ENCODE measurements at regions not wholly inside any gene's neighbourhood (a gene's known extent, or its start where the extent isn't known, plus 50 kb on each side); places are given as distances from the start of the nearest gene placed in this dataset.

DNA sequence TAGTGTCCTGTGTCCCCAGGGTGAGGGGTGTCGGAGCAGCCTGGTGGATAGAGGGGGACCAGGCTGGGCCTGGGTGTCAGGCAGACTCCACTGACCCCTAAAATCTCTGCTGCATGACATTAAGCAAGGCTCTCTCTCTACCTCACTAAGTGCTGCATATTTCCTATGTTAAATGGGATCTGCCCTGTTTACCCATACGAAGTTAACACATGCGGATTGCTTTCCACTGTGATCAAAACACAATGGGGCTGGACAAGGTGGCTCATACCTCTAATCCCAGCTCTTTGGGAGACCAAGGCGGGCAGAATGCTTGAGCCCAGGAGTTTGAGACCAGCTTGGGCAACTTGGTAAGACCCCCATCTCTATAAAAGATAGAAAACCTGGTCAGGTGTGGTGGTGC, 426.2 kb downstream of the MIAT start:
- ATAC-seq = no peak
- Mint-ChIP-seq H3K27me3 (peaks cover 21 to 70% (median 42%) of the 10 kb centered on the region in 5 donors), H3K36me3 (peaks cover 0 to 6% (median 0%) of the 10 kb centered on the region in 3 donors), H3K27ac (no peak overlapping the region), H3K9me3 (peaks cover 0 to 8% (median 0%) of the 10 kb centered on the region in 9 donors), H3K4me3 (no peak overlapping the region), H3K4me1 (no peaks in the 10 kb centered on the region)
- no peak for DNase-seq
- POLR2A ChIA-PET = no interaction called here

DNA sequence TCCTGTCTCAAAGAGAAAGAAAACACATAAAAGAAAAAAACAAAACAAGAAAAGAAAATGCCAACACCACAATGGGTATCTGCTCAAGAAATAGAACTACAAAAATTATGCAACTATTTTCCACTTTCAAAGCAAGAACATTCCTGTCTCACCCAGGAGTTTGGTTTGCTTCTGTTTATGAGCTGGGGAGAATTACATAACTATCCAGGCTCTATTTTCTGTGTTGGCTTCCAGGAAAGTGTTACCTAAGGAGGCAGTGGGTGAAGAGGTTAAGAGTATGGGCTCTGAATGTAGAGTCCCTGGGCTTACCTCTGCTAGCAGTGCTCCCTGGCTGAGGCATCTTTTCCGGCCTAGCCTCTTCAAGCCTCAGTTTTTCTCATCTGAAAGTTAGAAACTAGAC, 426.7 kb downstream of the MIAT start:
- POLR2A ChIA-PET = no interaction called here
- Mint-ChIP-seq H3K4me1 (no peaks in the 10 kb centered on the region), H3K9me3 (peaks cover 0 to 12% (median 0%) of the 10 kb centered on the region in 9 donors), H3K27ac (no peak overlapping the region), H3K36me3 (peaks cover 0 to 6% (median 0%) of the 10 kb centered on the region in 3 donors), H3K4me3 (no peak overlapping the region), H3K27me3 (peaks cover 22 to 70% (median 38%) of the 10 kb centered on the region in 5 donors)
- ATAC-seq = no peak
- DNase-seq = no peak

- H3K4me1 Mint-ChIP-seq = no peaks in the 10 kb centered on the region
- ATAC-seq (no peak), DNase-seq (no peak)
- POLR2A ChIA-PET = no interaction called here
- peaks cover 0 to 6% (median 0%) of the 10 kb centered on the region in 3 donors for H3K36me3 Mint-ChIP-seq
- peaks cover 0 to 12% (median 0%) of the 10 kb centered on the region in 9 donors for H3K9me3 Mint-ChIP-seq
- H3K4me3 Mint-ChIP-seq = no peak overlapping the region
- peaks cover 22 to 57% (median 33%) of the 10 kb centered on the region in 5 donors for H3K27me3 Mint-ChIP-seq
- no peak overlapping the region for H3K27ac Mint-ChIP-seq
These were observed 429.0 kb downstream of the MIAT start for GRCh38 chr22:27086080-27087044.

GRCh38 chr22:27087051-27087450, 429.7 kb downstream of the MIAT start:
- peaks cover 20 to 50% (median 29%) of the 10 kb centered on the region in 5 donors for H3K27me3 Mint-ChIP-seq
- H3K4me1 Mint-ChIP-seq = no peaks in the 10 kb centered on the region
- POLR2A ChIA-PET = no interaction called here
- peaks cover 0 to 12% (median 0%) of the 10 kb centered on the region in 9 donors for H3K9me3 Mint-ChIP-seq
- DNase-seq (no peak), ATAC-seq (no peak)
- H3K4me3 Mint-ChIP-seq = no peak overlapping the region
- H3K36me3 Mint-ChIP-seq = peaks cover 0 to 6% (median 0%) of the 10 kb centered on the region in 3 donors
- no peak overlapping the region for H3K27ac Mint-ChIP-seq

- H3K4me1 Mint-ChIP-seq = no peaks in the 10 kb centered on the region
These were observed 430.6 kb downstream of the MIAT start for GRCh38 chr22:27088026-27088425.

GRCh38 chr22:27089264-27089663, 431.9 kb downstream of the MIAT start:
- H3K9me3 Mint-ChIP-seq = peaks cover 0 to 12% (median 0%) of the 10 kb centered on the region in 9 donors
- no peak for ATAC-seq
- POLR2A ChIA-PET = no interaction called here
- no peaks in the 10 kb centered on the region for H3K4me1 Mint-ChIP-seq
- DNase-seq = no peak
- peaks cover 16 to 32% (median 23%) of the 10 kb centered on the region in 5 donors for H3K27me3 Mint-ChIP-seq
- H3K27ac Mint-ChIP-seq = no peak overlapping the region
- no peak overlapping the region for H3K4me3 Mint-ChIP-seq
- peaks cover 0 to 6% (median 0%) of the 10 kb centered on the region in 3 donors for H3K36me3 Mint-ChIP-seq

More at GRCh38 chr22:27088026-27088425, 430.6 kb downstream of the MIAT start:
- DNase-seq = no peak
- H3K4me3 Mint-ChIP-seq = no peak overlapping the region
- H3K36me3 Mint-ChIP-seq = peaks cover 0 to 6% (median 0%) of the 10 kb centered on the region in 3 donors
- H3K27ac Mint-ChIP-seq = no peak overlapping the region
- POLR2A ChIA-PET = no interaction called here
- peaks cover 16 to 40% (median 24%) of the 10 kb centered on the region in 5 donors for H3K27me3 Mint-ChIP-seq
- peaks cover 0 to 12% (median 0%) of the 10 kb centered on the region in 9 donors for H3K9me3 Mint-ChIP-seq
- no peak for ATAC-seq

DNA sequence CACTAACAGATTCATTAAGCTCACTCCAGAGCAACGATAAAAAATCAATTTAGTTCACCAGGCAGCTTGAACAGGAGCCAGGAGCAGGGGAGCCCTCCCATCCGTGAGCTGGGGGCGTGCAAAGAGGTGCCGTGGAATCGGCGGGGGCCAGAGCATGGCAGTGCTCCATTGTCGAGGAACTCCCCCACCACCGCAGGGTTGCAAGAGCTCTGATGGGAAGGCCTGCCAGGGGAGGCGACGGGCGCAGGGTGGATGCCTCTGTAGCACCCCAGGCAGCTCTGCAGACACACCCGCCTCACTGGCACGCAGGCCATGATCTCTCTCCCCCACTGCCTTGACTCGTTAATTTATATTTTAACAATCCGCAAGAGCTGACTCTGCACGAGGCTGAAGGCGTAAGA, 433.2 kb downstream of the MIAT start:
- H3K9me3 Mint-ChIP-seq = peaks cover 0 to 12% (median 0%) of the 10 kb centered on the region in 9 donors
- H3K27ac Mint-ChIP-seq = no peak overlapping the region
- peaks cover 0 to 6% (median 0%) of the 10 kb centered on the region in 3 donors for H3K36me3 Mint-ChIP-seq
- no peaks in the 10 kb centered on the region for H3K4me1 Mint-ChIP-seq
- H3K27me3 Mint-ChIP-seq = peaks cover 10 to 24% (median 12%) of the 10 kb centered on the region in 5 donors
- no peak for DNase-seq
- no peak overlapping the region for H3K4me3 Mint-ChIP-seq
- POLR2A ChIA-PET = no interaction called here
- no peak for ATAC-seq

- ATAC-seq = no peak
- no peak overlapping the region for H3K4me3 Mint-ChIP-seq
- no peaks in the 10 kb centered on the region for H3K4me1 Mint-ChIP-seq
- H3K27ac Mint-ChIP-seq = no peak overlapping the region
- H3K27me3 Mint-ChIP-seq = peaks cover 0 to 12% (median 4%) of the 10 kb centered on the region in 5 donors
- POLR2A ChIA-PET = no interaction called here
- H3K36me3 Mint-ChIP-seq = no peaks in the 10 kb centered on the region
- no peak for DNase-seq
- peaks cover 0 to 7% (median 0%) of the 10 kb centered on the region in 9 donors for H3K9me3 Mint-ChIP-seq
These were observed 436.0 kb downstream of the MIAT start for GRCh38 chr22:27093422-27093821.

- POLR2A ChIA-PET = no interaction called here
- ATAC-seq (no peak), DNase-seq (no peak)
- Mint-ChIP-seq H3K27ac (no peak overlapping the region), H3K36me3 (no peaks in the 10 kb centered on the region), H3K27me3 (peaks cover 4 to 21% (median 8%) of the 10 kb centered on the region in 5 donors), H3K4me1 (no peaks in the 10 kb centered on the region), H3K9me3 (no peaks in the 10 kb centered on the region), H3K4me3 (no peak overlapping the region)
These were observed 437.4 kb downstream of the MIAT start for GRCh38 chr22:27094633-27095308.

DNA sequence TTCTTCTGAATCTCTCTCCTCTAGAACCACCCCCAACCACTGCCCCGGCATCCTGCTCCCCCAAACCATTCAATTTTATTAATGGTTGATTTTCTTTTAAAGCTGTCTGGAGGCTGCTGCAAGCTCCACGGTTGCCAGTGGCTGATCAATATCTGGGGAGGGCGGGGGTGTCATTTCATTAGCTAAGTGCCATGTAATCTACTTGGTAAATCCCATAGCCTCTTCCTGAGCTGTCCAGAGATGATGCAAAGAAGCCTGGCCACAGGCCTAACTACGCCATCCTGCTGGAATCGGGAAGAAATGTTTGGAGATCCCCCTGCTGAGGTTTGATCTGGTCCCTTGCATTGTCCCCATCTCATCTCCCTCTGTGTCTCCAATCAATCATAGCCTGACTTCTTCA, 440.1 kb downstream of the MIAT start:
- no peak overlapping the region for H3K27ac Mint-ChIP-seq
- peaks cover 0 to 12% (median 0%) of the 10 kb centered on the region in 4 donors for H3K4me1 Mint-ChIP-seq
- POLR2A ChIA-PET = no interaction called here
- ATAC-seq (no peak), DNase-seq (no peak)
- no peak overlapping the region for H3K4me3 Mint-ChIP-seq
- no peaks in the 10 kb centered on the region for H3K36me3 Mint-ChIP-seq
- no peaks in the 10 kb centered on the region for H3K9me3 Mint-ChIP-seq
- peaks cover 10 to 45% (median 32%) of the 10 kb centered on the region in 5 donors for H3K27me3 Mint-ChIP-seq

GRCh38 chr22:27097933-27098332, 440.5 kb downstream of the MIAT start:
- peaks cover 10 to 49% (median 35%) of the 10 kb centered on the region in 5 donors for H3K27me3 Mint-ChIP-seq
- ATAC-seq (no peak), DNase-seq (no peak)
- no peak overlapping the region for H3K4me3 Mint-ChIP-seq
- peak overlapping the region in 1 of 10 donors; percentile 57 for H3K27ac Mint-ChIP-seq
- POLR2A ChIA-PET = no interaction called here
- H3K36me3 Mint-ChIP-seq = no peaks in the 10 kb centered on the region
- no peaks in the 10 kb centered on the region for H3K9me3 Mint-ChIP-seq
- H3K4me1 Mint-ChIP-seq = peaks cover 0 to 12% (median 0%) of the 10 kb centered on the region in 4 donors

DNA sequence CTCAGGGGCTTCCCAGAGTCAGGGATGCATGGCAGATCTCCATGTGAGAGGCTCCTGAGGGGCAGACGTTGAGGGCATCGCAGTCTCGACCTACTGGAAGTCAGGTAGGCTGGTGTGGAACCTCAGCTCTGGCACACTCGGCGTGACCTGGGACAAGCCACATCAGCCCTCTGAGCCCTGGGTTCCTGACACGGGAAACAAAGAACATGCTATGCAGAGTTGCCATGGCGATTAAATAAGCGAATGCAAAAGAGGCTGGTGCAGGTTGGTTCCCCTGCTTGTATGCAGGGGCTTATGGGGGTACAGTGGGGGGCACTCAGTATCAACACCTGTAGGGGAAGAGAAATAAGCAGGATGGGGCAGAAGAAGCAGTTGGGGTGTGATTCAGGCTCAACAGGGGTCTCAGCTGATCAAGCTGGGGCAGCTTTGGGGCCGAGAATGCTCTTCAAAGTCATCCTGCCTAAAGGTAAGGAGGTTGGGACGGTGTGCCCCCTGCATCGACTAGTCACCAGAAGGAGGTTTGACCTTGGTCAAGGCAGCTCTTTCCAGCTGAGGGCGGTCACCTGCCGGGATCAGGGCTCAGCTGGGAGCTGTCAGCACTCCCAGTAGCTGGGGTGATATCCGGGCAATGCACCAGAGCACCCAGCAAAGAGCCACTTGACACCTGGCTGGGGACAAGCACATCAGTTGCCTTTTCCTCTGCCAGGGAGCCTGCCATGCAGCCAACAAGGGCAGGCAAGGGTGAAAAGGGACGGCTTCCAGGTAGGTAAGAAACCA, 442.7 kb downstream of the MIAT start:
- Mint-ChIP-seq H3K27me3 (peaks cover 11 to 50% (median 36%) of the 10 kb centered on the region in 5 donors), H3K36me3 (no peaks in the 10 kb centered on the region), H3K9me3 (peaks cover 0 to under 1% (median 0%) of the 10 kb centered on the region in 9 donors), H3K27ac (peak overlapping the region in 2 of 10 donors; percentile 20 to 44), H3K4me1 (peaks cover 0 to 12% (median 0%) of the 10 kb centered on the region in 4 donors), H3K4me3 (no peak overlapping the region)
- ATAC-seq = no peak
- DNase-seq = no peak
- POLR2A ChIA-PET = no interaction called here

Measured in naive thymus-derived CD8-positive, alpha-beta T cell (primary cell).